Large intestine (tissue), 3 donors: ENCODE measurements at regions not wholly inside any gene's neighbourhood (a gene's known extent, or its start where the extent isn't known, plus 50 kb on each side); places are given as distances from the start of the nearest gene placed in this dataset.

Experiments used
- DNase-seq, 2 donors: peaks; one replicate each; pipeline versions ENCODE4 v3.0.0 to v3.0.0-alpha.2; 2013
- H3K27ac ChIP-seq: one replicate; pipeline ENCODE4 v1.5.1; 2013; ENCODE audit warnings: low read length
- H3K27me3 ChIP-seq: 2 replicates; pipeline ENCODE4 v1.6.1; 2013; ENCODE audit warnings: low read length; ENCODE audit not compliant: control insufficient read depth, insufficient read depth
- H3K36me3 ChIP-seq: 2 replicates; pipeline ENCODE4 v1.6.1; 2013; ENCODE audit warnings: low read length; ENCODE audit not compliant: control insufficient read depth, insufficient read depth
- H3K4me1 ChIP-seq: one replicate; pipeline ENCODE4 v1.6.1; 2013; ENCODE audit warnings: low read length; ENCODE audit not compliant: control insufficient read depth, insufficient read depth
- H3K4me3 ChIP-seq: one replicate; pipeline ENCODE4 v1.5.1; 2013; ENCODE audit warnings: low read length
- H3K9me3 ChIP-seq: one replicate; pipeline ENCODE4 v1.6.1; 2013; ENCODE audit warnings: mild to moderate bottlenecking, low read depth, low read length, moderate library complexity; ENCODE audit not compliant: control insufficient read depth
- WGBS: methylation state at CpG from one replicate; pipeline ENCODE4 v1.1.5; 2013; ENCODE audit warnings: low lambda C conversion rate; ENCODE audit not compliant: insufficient coverage; 5-methylcytosine and 5-hydroxymethylcytosine counted together

DNA sequence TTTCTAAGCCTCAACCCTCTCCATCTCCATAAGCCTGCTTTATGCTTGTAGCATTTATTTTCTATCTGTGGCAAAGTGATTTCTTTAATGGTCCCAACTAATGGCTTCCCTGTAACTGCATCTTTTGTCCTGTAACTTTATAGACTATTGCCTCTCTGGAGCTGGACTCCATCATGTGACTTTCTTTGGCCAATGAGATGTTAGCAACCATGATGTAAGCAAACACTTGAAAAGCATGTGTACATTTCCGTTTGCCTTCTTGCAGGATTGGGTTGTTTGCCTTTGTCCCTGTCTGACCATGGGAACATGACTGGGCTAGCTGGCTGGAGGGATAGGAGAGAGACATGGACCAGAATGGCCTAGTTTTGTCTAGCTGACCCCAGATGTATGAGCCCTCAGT lies 106.0 kb upstream of the LRIG1 start:
- no peaks in the 10 kb centered on the region for H3K9me3 ChIP-seq
- no peak overlapping the region for H3K27ac ChIP-seq
- H3K4me3 ChIP-seq: no peak overlapping the region
- WGBS: no CpG with 5 or more reads among the region's 1 CpG
- H3K4me1 ChIP-seq: peaks cover 4% of the 10 kb centered on the region
- no peaks in the 10 kb centered on the region for H3K27me3 ChIP-seq
- DNase-seq: no peak
- H3K36me3 ChIP-seq: no peaks in the 10 kb centered on the region

DNA sequence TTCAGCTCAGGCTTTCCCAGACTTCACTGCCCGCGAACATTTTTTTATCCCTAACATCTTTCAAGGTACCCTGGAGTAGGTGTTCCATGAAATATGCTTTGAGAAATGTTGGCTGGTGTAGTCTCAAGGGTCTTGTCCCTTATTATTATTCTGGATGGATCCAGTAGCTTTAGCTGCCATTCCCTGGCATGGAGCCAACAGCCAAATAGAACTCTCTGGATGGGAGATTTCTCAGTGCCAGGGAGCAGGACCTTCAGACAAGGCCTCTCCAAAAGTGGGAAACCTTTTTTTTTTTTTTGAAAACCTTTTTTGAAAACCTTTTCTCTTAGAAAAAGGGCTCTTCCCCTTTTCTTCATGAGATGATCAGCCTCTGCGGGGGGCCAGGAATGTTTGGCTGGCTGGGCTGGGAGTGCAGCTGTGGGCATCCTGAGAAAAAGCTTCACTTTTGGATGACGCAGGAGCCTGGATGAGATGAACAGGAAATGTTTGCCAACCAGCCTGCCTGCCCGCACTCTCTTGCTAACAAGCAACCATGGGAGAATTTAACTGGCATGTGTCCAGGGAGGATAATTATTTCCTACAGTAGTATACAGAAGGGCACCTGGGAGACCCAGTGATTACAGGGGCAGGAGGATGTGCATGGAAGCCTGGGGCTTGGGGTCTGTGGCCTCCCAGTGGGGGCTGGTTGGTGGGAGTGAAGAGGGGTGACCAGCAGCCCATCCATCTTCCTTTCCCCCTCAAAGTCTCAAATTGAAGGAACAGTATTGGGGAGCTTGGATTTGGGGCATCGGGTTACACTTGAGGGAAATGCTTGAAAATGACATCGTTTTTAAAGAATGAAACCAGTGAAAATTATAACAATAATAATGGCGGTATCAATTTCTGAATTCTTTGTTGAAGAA lies 109.1 kb upstream of the LRIG1 start:
- no peaks in the 10 kb centered on the region for H3K4me1 ChIP-seq
- peak in 1 of 2 donors; percentile 36 for DNase-seq
- 93% methylated on average over 3 of the region's 8 CpGs for WGBS
- H3K27me3 ChIP-seq: no peaks in the 10 kb centered on the region
- no peaks in the 10 kb centered on the region for H3K36me3 ChIP-seq
- no peak overlapping the region for H3K27ac ChIP-seq
- no peaks in the 10 kb centered on the region for H3K9me3 ChIP-seq
- no peak overlapping the region for H3K4me3 ChIP-seq

DNA sequence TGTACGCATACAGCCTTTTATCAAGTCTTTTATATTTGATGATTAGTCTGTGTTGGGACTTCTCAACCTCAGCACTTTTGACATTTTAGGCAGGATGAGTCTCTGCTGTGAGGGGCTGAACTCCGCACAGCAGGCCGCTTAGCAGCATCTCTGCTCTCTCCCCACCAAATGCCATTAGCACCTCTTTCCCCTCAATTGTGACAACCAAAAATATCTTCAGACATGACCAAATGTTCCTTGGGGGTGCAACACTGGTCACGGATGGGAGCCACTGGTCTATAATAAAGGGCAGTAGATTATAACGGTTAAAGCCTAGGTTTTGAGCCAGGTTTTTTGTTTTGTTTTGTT lies 109.7 kb upstream of the LRIG1 start:
- Histone ChIP-seq H3K27me3 (no peaks in the 10 kb centered on the region), H3K9me3 (no peaks in the 10 kb centered on the region), H3K36me3 (no peaks in the 10 kb centered on the region), H3K4me3 (no peak overlapping the region), H3K27ac (no peak overlapping the region), H3K4me1 (no peaks in the 10 kb centered on the region)
- DNase-seq: no peak
- 100% methylated on average over 1 of the region's 5 CpGs for WGBS

DNA sequence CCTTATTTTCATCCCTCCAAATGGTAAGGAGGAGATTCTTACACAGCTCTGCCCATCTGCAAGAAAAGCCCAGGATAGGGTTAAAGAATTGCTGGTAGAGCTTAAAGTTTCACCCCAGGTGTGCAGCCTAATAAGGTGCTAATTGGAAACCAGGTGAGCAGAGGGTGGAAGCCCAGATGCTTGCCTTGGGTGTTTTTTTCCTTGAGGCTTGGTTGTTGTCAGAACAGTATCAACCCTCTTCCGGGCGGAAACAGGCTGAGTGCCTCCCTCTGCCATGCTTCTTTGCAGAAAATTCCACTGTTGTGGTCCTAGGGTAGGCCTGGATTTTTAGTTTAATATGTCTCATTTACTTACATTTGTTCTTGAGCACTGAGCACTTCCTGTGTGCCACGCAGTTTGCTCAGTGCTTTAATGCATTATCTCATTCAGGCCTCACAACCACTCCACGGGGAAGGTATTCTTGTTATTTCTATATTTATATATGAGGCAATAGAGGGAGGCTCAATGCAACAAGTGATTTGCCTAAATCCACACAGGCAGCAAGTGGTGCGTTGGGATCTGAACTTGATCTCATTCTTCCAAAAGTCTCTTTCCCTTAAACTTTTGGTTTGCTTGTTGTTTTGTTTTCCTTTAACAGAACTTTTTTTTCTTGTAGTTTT lies 115.0 kb upstream of the LRIG1 start:
- DNase-seq: no peak
- no peak overlapping the region for H3K27ac ChIP-seq

DNA sequence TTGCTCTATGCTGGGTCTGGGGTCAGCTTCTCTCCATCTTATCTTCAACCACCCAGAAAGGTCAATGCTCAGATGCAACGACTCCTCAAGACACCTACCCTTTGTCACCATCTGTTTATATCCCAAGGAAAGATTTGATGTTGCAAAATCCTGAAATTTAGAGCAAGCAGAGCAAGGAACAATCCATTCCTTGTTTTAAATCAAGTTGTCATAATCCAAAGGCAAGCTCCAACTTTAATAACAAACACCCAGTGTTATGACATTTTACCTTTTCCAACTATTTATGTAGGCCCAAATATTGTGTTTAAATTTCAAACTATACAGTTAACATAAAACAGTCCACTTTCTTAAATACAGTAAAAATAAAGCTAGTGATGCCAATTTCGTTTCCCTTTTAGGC lies 116.5 kb upstream of the LRIG1 start:
- Histone ChIP-seq H3K27me3 (no peaks in the 10 kb centered on the region), H3K4me1 (peaks cover 1% of the 10 kb centered on the region), H3K9me3 (no peaks in the 10 kb centered on the region), H3K4me3 (no peak overlapping the region), H3K36me3 (no peaks in the 10 kb centered on the region), H3K27ac (no peak overlapping the region)
- no peak for DNase-seq
- 69% methylated on average over 2 of the region's 2 CpGs for WGBS

More for the DNA sequence above, 115.0 kb upstream of the LRIG1 start:
- Histone ChIP-seq H3K27me3 (no peaks in the 10 kb centered on the region), H3K9me3 (no peaks in the 10 kb centered on the region), H3K36me3 (no peaks in the 10 kb centered on the region), H3K4me3 (no peak overlapping the region), H3K4me1 (no peaks in the 10 kb centered on the region)
- 40% methylated on average over 1 of the region's 5 CpGs for WGBS

GRCh38 chr3:66618066-66618465 lies 117.2 kb upstream of the LRIG1 start:
- Histone ChIP-seq H3K4me1 (peaks cover 6% of the 10 kb centered on the region), H3K9me3 (no peaks in the 10 kb centered on the region), H3K4me3 (no peak overlapping the region), H3K27ac (no peak overlapping the region), H3K27me3 (no peaks in the 10 kb centered on the region), H3K36me3 (no peaks in the 10 kb centered on the region)
- no peak for DNase-seq
- WGBS: 100% methylated on average over 1 of the region's 4 CpGs

GRCh38 chr3:66620296-66620695 lies 119.5 kb upstream of the LRIG1 start:
- Histone ChIP-seq H3K4me3 (no peak overlapping the region), H3K27ac (no peak overlapping the region), H3K4me1 (peaks cover 9% of the 10 kb centered on the region), H3K27me3 (no peaks in the 10 kb centered on the region), H3K36me3 (no peaks in the 10 kb centered on the region), H3K9me3 (no peaks in the 10 kb centered on the region)
- WGBS: no CpG with 5 or more reads among the region's 9 CpGs
- DNase-seq: no peak

GRCh38 chr3:66622756-66623457 lies 122.1 kb upstream of the LRIG1 start:
- Histone ChIP-seq H3K9me3 (no peaks in the 10 kb centered on the region), H3K4me1 (peaks cover 9% of the 10 kb centered on the region), H3K4me3 (no peak overlapping the region), H3K27ac (peak overlapping the region; percentile 60), H3K36me3 (no peaks in the 10 kb centered on the region), H3K27me3 (no peaks in the 10 kb centered on the region)
- WGBS: no CpG with 5 or more reads among the region's 2 CpGs
- peak; percentile 79 to 92 for DNase-seq

GRCh38 chr3:66625505-66626216 lies 124.8 kb upstream of the LRIG1 start:
- WGBS: no CpG with 5 or more reads among the region's 5 CpGs
- Histone ChIP-seq H3K27me3 (no peaks in the 10 kb centered on the region), H3K4me1 (peaks cover 9% of the 10 kb centered on the region), H3K27ac (no peak overlapping the region), H3K9me3 (no peaks in the 10 kb centered on the region), H3K4me3 (no peak overlapping the region), H3K36me3 (no peaks in the 10 kb centered on the region)
- no peak for DNase-seq
